ENCODE measurements at regions not wholly inside any gene's neighbourhood (a gene's known extent, or its start where the extent isn't known, plus 50 kb on each side); places are given as distances from the start of the nearest gene placed in this dataset.

DNA sequence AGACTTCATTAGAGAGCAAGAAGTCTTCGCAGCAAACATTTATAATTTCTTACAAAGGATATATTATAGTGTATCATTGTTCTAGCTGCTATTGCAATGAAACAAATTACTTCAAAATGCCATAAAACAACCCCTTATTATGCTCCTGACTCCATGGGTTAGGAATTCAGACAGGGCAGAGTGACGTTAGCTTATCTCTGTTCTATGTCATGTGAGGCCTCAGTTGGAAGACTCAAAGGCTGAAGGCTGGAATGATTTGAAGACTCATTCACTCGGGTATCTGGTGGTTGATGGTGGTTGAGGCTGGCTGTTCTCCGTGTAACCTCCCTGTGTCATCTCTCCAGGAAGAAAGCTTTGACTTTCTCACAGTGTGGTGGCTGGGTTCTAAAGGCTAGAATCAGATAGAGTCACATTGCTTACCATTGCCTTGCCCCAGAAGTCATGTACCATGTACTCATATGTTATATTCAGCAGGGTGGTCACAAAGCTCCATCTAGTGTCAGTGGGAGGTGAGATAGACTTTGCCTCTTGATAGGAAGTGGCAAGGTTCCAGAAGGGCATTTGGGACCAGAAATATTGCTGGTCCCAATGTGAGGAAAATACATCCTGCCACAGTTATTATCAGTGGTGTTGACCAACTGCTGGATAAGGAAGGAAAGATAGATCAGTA is 226.9 kb downstream of the TMEM38B start:
- TF ChIP-seq, protein P1, sequence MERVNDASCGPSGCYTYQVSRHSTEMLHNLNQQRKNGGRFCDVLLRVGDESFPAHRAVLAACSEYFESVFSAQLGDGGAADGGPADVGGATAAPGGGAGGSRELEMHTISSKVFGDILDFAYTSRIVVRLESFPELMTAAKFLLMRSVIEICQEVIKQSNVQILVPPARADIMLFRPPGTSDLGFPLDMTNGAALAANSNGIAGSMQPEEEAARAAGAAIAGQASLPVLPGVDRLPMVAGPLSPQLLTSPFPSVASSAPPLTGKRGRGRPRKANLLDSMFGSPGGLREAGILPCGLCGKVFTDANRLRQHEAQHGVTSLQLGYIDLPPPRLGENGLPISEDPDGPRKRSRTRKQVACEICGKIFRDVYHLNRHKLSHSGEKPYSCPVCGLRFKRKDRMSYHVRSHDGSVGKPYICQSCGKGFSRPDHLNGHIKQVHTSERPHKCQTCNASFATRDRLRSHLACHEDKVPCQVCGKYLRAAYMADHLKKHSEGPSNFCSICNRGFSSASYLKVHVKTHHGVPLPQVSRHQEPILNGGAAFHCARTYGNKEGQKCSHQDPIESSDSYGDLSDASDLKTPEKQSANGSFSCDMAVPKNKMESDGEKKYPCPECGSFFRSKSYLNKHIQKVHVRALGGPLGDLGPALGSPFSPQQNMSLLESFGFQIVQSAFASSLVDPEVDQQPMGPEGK (CRISPR knock-in tag; IDR thresholded peaks at IDR 0.05; ENCODE audit: borderline replicate concordance), result no peak
- TF ChIP-seq BACH2 (CRISPR knock-in tag; IDR thresholded peaks at IDR 0.05; ENCODE audit: borderline replicate concordance) (no peak), PPARA (CRISPR knock-in tag; IDR thresholded peaks at IDR 0.05; ENCODE audit: borderline replicate concordance) (no peak), ZNF70 (CRISPR knock-in tag; IDR thresholded peaks at IDR 0.05) (no peak), TOX (CRISPR knock-in tag; IDR thresholded peaks at IDR 0.05; ENCODE audit: borderline replicate concordance) (no peak), CSDC2 (CRISPR knock-in tag; IDR thresholded peaks at IDR 0.05) (no peak), GLIS3 (CRISPR knock-in tag; IDR thresholded peaks at IDR 0.05) (no peak), SNAI2 (CRISPR knock-in tag; IDR thresholded peaks at IDR 0.05) (no peak), ISL1 (CRISPR knock-in tag; IDR thresholded peaks at IDR 0.05) (peak; percentile 53)
- TF ChIP-seq, protein P2, sequence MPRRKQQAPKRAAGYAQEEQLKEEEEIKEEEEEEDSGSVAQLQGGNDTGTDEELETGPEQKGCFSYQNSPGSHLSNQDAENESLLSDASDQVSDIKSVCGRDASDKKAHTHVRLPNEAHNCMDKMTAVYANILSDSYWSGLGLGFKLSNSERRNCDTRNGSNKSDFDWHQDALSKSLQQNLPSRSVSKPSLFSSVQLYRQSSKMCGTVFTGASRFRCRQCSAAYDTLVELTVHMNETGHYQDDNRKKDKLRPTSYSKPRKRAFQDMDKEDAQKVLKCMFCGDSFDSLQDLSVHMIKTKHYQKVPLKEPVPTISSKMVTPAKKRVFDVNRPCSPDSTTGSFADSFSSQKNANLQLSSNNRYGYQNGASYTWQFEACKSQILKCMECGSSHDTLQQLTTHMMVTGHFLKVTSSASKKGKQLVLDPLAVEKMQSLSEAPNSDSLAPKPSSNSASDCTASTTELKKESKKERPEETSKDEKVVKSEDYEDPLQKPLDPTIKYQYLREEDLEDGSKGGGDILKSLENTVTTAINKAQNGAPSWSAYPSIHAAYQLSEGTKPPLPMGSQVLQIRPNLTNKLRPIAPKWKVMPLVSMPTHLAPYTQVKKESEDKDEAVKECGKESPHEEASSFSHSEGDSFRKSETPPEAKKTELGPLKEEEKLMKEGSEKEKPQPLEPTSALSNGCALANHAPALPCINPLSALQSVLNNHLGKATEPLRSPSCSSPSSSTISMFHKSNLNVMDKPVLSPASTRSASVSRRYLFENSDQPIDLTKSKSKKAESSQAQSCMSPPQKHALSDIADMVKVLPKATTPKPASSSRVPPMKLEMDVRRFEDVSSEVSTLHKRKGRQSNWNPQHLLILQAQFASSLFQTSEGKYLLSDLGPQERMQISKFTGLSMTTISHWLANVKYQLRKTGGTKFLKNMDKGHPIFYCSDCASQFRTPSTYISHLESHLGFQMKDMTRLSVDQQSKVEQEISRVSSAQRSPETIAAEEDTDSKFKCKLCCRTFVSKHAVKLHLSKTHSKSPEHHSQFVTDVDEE (CRISPR knock-in tag; IDR thresholded peaks at IDR 0.05), result no peak
- TF ChIP-seq, protein P3, sequence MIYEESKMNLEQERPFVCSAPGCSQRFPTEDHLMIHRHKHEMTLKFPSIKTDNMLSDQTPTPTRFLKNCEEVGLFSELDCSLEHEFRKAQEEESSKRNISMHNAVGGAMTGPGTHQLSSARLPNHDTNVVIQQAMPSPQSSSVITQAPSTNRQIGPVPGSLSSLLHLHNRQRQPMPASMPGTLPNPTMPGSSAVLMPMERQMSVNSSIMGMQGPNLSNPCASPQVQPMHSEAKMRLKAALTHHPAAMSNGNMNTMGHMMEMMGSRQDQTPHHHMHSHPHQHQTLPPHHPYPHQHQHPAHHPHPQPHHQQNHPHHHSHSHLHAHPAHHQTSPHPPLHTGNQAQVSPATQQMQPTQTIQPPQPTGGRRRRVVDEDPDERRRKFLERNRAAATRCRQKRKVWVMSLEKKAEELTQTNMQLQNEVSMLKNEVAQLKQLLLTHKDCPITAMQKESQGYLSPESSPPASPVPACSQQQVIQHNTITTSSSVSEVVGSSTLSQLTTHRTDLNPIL (CRISPR knock-in tag; IDR thresholded peaks at IDR 0.05; ENCODE audit: low read depth), result no peak
